ENCODE measurements at regions not wholly inside any gene's neighbourhood (a gene's known extent, or its start where the extent isn't known, plus 50 kb on each side); places are given as distances from the start of the nearest gene placed in this dataset.
A peak's percentile ranks its signal among the peaks of the same experiment; 100 is the strongest.

DNA sequence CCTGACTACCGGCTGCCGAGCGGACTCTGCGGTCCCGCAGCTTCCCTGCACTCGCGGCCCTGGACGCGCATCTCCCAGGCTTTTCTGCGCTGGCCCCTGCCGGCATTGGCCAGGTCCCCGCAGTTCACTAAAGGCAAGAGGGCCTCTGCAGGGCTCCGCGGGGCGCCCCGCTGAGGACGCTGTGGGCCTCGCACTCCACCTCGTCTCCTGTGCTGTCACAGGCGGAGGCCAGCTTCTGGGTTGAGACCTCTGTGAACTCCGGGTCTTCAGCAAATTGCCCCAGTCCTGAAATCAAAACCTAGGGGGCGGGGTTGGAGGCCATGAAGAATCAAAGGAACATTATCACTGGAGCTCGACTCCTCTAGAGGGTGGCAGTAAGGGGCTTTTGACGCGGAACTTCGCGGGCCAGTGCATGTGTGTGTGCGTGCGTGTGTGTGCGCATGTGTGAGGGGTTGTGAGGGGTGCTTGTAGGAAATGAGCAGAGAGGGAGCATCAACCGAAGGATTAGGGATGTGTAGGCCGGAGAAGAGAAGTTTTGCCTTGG, 68.5 kb upstream of the CAPRIN2 start:
- H3K9me3 Mint-ChIP-seq: no peaks in the 10 kb centered on the region
- H3K4me3 Mint-ChIP-seq: peak overlapping the region; percentile 86
- H3K27ac Mint-ChIP-seq: no peak overlapping the region
- H3K4me1 Mint-ChIP-seq: peaks cover 10% of the 10 kb centered on the region
- DNase-seq: peak; percentile 64
- H3K36me3 Mint-ChIP-seq (ENCODE audit: low read depth): no peaks in the 10 kb centered on the region
- intact Hi-C loops (cut with micrococcal nuclease): no loop called here
- peaks cover 61% of the 10 kb centered on the region for H3K27me3 Mint-ChIP-seq

- DNase-seq: peak; percentile 75
- intact Hi-C loops (cut with micrococcal nuclease): no loop called here
These were observed 67.8 kb upstream of the CAPRIN2 start for GRCh38 chr12:30822385-30823155.

GRCh38 chr12:30820406-30820946, 65.7 kb upstream of the CAPRIN2 start:
- Mint-ChIP-seq H3K27me3 (peaks cover 67% of the 10 kb centered on the region), H3K4me1 (peaks cover 10% of the 10 kb centered on the region), H3K36me3 (ENCODE audit: low read depth) (no peaks in the 10 kb centered on the region), H3K9me3 (no peaks in the 10 kb centered on the region), H3K27ac (no peak overlapping the region), H3K4me3 (no peak overlapping the region)
- intact Hi-C loops (cut with micrococcal nuclease): no loop called here
- no peak for DNase-seq

More at GRCh38 chr12:30822385-30823155, 67.8 kb upstream of the CAPRIN2 start:
- H3K4me1 Mint-ChIP-seq: peaks cover 10% of the 10 kb centered on the region
- peak overlapping the region; percentile 86 for H3K4me3 Mint-ChIP-seq
- H3K27me3 Mint-ChIP-seq: peaks cover 61% of the 10 kb centered on the region
- H3K9me3 Mint-ChIP-seq: no peaks in the 10 kb centered on the region
- H3K27ac Mint-ChIP-seq: no peak overlapping the region
- H3K36me3 Mint-ChIP-seq (ENCODE audit: low read depth): no peaks in the 10 kb centered on the region

GRCh38 chr12:30818562-30818961, 63.8 kb upstream of the CAPRIN2 start:
- intact Hi-C loops (cut with micrococcal nuclease): no loop called here
- no peak overlapping the region for H3K27ac Mint-ChIP-seq
- no peaks in the 10 kb centered on the region for H3K36me3 Mint-ChIP-seq (ENCODE audit: low read depth)
- no peaks in the 10 kb centered on the region for H3K9me3 Mint-ChIP-seq
- peaks cover 57% of the 10 kb centered on the region for H3K27me3 Mint-ChIP-seq
- no peak for DNase-seq
- peaks cover 8% of the 10 kb centered on the region for H3K4me1 Mint-ChIP-seq
- H3K4me3 Mint-ChIP-seq: no peak overlapping the region

DNA sequence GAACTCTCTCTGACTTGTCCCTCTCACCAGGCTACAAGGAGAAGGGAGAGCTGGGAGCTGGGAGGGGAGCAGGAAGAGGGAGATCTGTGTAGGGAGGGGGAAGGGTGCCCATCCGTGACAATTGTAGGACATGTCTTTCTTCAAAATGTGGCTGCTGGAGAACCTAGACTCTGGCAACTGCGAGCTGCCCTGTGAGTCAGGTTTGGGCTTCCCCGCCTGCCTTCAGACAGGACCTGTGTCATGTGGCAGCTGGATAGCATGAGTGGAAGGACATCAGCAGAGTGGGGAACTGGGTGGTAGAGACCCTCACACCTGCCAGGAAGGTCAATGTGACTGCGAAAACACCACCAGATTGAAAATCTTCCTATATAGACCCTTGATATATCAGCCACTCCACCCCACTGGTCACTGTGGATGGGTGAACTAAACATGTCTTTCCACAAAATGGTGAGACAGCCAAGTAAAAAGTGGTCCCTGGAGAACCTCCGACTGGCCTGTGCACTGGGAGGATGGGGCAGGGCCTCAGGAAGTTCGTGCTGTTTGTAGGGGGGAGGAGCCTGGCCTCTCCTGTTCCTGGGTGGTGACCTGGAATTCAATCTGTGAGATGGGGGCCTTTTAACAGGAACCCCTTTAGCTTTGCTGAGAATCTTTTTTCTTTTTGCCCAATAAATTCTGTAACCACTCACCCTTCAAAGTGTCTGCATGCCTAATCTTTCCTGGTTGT, 62.2 kb upstream of the CAPRIN2 start:
- peaks cover 45% of the 10 kb centered on the region for H3K27me3 Mint-ChIP-seq
- DNase-seq: no peak
- H3K4me3 Mint-ChIP-seq: no peak overlapping the region
- intact Hi-C loops (cut with micrococcal nuclease): no loop called here
- H3K4me1 Mint-ChIP-seq: peaks cover 2% of the 10 kb centered on the region
- no peak overlapping the region for H3K27ac Mint-ChIP-seq
- no peaks in the 10 kb centered on the region for H3K36me3 Mint-ChIP-seq (ENCODE audit: low read depth)
- H3K9me3 Mint-ChIP-seq: no peaks in the 10 kb centered on the region

- H3K27ac Mint-ChIP-seq: no peak overlapping the region
- no peaks in the 10 kb centered on the region for H3K9me3 Mint-ChIP-seq
- DNase-seq: no peak
- intact Hi-C loops (cut with micrococcal nuclease): no loop called here
- H3K36me3 Mint-ChIP-seq (ENCODE audit: low read depth): no peaks in the 10 kb centered on the region
- H3K27me3 Mint-ChIP-seq: peaks cover 29% of the 10 kb centered on the region
- no peaks in the 10 kb centered on the region for H3K4me1 Mint-ChIP-seq
- no peak overlapping the region for H3K4me3 Mint-ChIP-seq
These were observed 59.5 kb upstream of the CAPRIN2 start for GRCh38 chr12:30814295-30814655.

GRCh38 chr12:30813525-30814294, 59.0 kb upstream of the CAPRIN2 start:
- Mint-ChIP-seq H3K4me1 (no peaks in the 10 kb centered on the region), H3K36me3 (ENCODE audit: low read depth) (no peaks in the 10 kb centered on the region), H3K4me3 (no peak overlapping the region), H3K9me3 (no peaks in the 10 kb centered on the region), H3K27me3 (peaks cover 25% of the 10 kb centered on the region), H3K27ac (no peak overlapping the region)
- intact Hi-C loops (cut with micrococcal nuclease): no loop called here
- no peak for DNase-seq

GRCh38 chr12:30811966-30812365, 57.2 kb upstream of the CAPRIN2 start:
- Mint-ChIP-seq H3K4me3 (no peak overlapping the region), H3K36me3 (ENCODE audit: low read depth) (no peaks in the 10 kb centered on the region), H3K9me3 (no peaks in the 10 kb centered on the region), H3K4me1 (no peaks in the 10 kb centered on the region), H3K27ac (no peak overlapping the region), H3K27me3 (peaks cover 32% of the 10 kb centered on the region)
- DNase-seq: no peak
- intact Hi-C loops (cut with micrococcal nuclease): no loop called here

- no peak overlapping the region for H3K27ac Mint-ChIP-seq
- DNase-seq: no peak
- H3K4me3 Mint-ChIP-seq: no peak overlapping the region
- no peaks in the 10 kb centered on the region for H3K9me3 Mint-ChIP-seq
- intact Hi-C loops (cut with micrococcal nuclease): no loop called here
- H3K36me3 Mint-ChIP-seq (ENCODE audit: low read depth): no peaks in the 10 kb centered on the region
- no peaks in the 10 kb centered on the region for H3K4me1 Mint-ChIP-seq
- peaks cover 28% of the 10 kb centered on the region for H3K27me3 Mint-ChIP-seq
These were observed 56.2 kb upstream of the CAPRIN2 start for GRCh38 chr12:30810918-30811317.

DNA sequence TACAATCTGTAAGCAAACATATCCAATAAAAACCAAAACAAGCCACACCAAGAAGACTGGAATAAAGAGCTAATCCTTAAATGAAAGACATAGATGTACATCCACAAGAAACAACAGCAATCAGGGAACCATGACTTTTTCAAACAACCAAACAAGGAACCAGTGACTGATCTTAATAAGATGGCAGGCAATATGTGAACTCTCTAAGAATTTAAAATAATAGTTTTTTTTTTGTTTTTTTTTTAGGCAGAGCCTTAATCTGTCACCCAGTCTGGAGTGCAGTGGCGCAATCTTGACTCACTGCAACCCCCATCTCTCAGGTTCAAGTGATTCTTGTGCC, 52.9 kb upstream of the CAPRIN2 start:
- peaks cover 25% of the 10 kb centered on the region for H3K27me3 Mint-ChIP-seq
- H3K4me1 Mint-ChIP-seq: no peaks in the 10 kb centered on the region
- intact Hi-C loops (cut with micrococcal nuclease): loop anchor here (1.0 kb wide), 2 partner anchors 1255 to 1288 kb away; no protein-coding TSS in a partner anchor
- no peak overlapping the region for H3K4me3 Mint-ChIP-seq
- no peak overlapping the region for H3K27ac Mint-ChIP-seq
- DNase-seq: no peak
- no peaks in the 10 kb centered on the region for H3K36me3 Mint-ChIP-seq (ENCODE audit: low read depth)
- no peaks in the 10 kb centered on the region for H3K9me3 Mint-ChIP-seq

- no peaks in the 10 kb centered on the region for H3K36me3 Mint-ChIP-seq (ENCODE audit: low read depth)
- no peak overlapping the region for H3K4me3 Mint-ChIP-seq
- H3K27me3 Mint-ChIP-seq: peaks cover 25% of the 10 kb centered on the region
- H3K27ac Mint-ChIP-seq: no peak overlapping the region
- intact Hi-C loops (cut with micrococcal nuclease): loop anchor here (1.0 kb wide), 2 partner anchors 1255 to 1288 kb away; no protein-coding TSS in a partner anchor
- no peaks in the 10 kb centered on the region for H3K4me1 Mint-ChIP-seq
- no peaks in the 10 kb centered on the region for H3K9me3 Mint-ChIP-seq
- peak; percentile 76 for DNase-seq
These were observed 52.4 kb upstream of the CAPRIN2 start for GRCh38 chr12:30806989-30807694.

DNA sequence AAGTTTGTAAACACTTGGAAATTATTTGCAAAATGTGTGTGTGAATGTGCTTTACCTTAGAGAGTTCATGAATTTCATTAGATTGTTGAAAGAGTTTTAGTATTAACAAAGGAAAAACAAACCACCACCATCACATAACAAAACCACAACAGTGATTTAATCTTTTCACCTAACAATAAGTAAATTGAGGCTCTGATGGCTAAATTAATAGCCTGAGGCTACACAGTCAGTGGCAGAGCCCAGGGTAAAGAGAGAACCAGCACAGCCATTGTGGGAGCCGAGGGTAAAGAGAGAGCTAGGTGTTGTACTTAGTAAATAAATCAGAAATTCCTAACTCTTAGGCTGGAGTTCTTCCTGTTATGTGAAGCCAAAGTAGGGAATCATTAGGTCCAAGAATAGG, 51.2 kb upstream of the CAPRIN2 start:
- Mint-ChIP-seq H3K4me3 (no peak overlapping the region), H3K4me1 (no peaks in the 10 kb centered on the region), H3K9me3 (no peaks in the 10 kb centered on the region), H3K27ac (no peak overlapping the region), H3K27me3 (peaks cover 25% of the 10 kb centered on the region), H3K36me3 (ENCODE audit: low read depth) (no peaks in the 10 kb centered on the region)
- no peak for DNase-seq
- intact Hi-C loops (cut with micrococcal nuclease): no loop called here
